ENCODE measurements at regions not wholly inside any gene's neighbourhood (a gene's known extent, or its start where the extent isn't known, plus 50 kb on each side); places are given as distances from the start of the nearest gene placed in this dataset.

DNA sequence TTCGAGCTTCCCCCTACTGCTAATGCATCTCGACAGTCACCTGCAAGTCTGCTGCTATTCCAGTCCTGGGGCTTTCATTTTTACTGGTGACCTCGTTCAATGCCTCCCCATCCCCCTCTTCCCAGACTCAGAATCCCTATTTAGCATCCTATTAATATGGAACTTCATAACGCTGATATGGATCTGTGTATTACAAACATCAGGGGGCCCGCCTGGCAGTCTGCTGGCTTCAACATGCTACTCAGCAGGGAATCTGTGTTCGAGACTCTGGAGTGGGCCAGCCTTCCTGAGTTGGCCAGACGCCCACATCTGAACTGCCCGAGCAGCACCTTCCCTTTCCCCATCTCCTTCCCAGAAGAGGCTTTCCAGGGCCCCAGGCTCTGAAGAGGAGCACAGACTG, 173.9 kb upstream of the PPARGC1A start:
- no peak for TF ChIP-seq POLR2AphosphoS5 (IDR thresholded peaks at IDR 0.05; ENCODE audit: insufficient read depth, low read depth, low read length)
- no peak for TF ChIP-seq EZH2 (IDR thresholded peaks at IDR 0.05; ENCODE audit: borderline replicate concordance, low read depth, low read length, severe bottlenecking)
- TF ChIP-seq, protein P1, sequence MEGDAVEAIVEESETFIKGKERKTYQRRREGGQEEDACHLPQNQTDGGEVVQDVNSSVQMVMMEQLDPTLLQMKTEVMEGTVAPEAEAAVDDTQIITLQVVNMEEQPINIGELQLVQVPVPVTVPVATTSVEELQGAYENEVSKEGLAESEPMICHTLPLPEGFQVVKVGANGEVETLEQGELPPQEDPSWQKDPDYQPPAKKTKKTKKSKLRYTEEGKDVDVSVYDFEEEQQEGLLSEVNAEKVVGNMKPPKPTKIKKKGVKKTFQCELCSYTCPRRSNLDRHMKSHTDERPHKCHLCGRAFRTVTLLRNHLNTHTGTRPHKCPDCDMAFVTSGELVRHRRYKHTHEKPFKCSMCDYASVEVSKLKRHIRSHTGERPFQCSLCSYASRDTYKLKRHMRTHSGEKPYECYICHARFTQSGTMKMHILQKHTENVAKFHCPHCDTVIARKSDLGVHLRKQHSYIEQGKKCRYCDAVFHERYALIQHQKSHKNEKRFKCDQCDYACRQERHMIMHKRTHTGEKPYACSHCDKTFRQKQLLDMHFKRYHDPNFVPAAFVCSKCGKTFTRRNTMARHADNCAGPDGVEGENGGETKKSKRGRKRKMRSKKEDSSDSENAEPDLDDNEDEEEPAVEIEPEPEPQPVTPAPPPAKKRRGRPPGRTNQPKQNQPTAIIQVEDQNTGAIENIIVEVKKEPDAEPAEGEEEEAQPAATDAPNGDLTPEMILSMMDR (IDR thresholded peaks at IDR 0.05; ENCODE audit: extremely low read depth in 1 of 2, insufficient read depth in 1 of 2, low read depth in 1 of 2, low read length in 2 of 2), result no peak
- no peak for TF ChIP-seq GATA2 (IDR thresholded peaks at IDR 0.05; ENCODE audit: insufficient read depth, insufficient read length, low read depth, low read length)
- TF ChIP-seq POLR2A (IDR thresholded peaks at IDR 0.05; ENCODE audit: low read depth, low read length), result no peak

Data from endothelial cell of umbilical vein (primary cell).